ENCODE measurements at regions not wholly inside any gene's neighbourhood (a gene's known extent, or its start where the extent isn't known, plus 50 kb on each side); places are given as distances from the start of the nearest gene placed in this dataset.
"Not testable (repeated sequence)": the region's sequence is repeated elsewhere in the genome, so short reads cannot be mapped to it uniquely, and the experiment has no call there.

DNA sequence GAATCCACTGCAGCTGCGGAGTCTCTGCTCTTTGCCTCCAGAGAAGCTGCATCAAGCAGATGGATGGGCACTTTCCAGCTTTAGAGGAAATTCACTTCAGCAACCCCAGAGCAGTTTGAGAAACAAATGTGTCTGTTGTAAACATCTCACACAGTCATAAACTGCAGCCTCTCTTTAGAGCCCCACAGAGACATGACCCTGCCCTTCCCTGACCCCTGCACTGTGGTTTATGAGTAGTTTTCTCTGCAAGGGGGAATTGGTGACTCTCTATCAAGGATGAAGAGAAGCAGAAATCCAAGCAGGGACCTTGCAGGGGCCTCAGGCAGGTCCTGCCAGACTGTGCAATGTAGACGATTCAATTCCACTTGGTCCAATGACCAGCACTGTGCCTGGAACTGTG, 160.2 kb downstream of the SH2D4B start:
- DNase-seq (ENCODE audit: extremely low read depth in 1 of 2, low read depth in 1 of 2) = no peak

- DNase-seq (ENCODE audit: extremely low read depth in 1 of 2, low read depth in 1 of 2) = peak; percentile 25 to 42
Observed at GRCh38 chr10:80699602-80700039, 161.9 kb downstream of the SH2D4B start.

DNA sequence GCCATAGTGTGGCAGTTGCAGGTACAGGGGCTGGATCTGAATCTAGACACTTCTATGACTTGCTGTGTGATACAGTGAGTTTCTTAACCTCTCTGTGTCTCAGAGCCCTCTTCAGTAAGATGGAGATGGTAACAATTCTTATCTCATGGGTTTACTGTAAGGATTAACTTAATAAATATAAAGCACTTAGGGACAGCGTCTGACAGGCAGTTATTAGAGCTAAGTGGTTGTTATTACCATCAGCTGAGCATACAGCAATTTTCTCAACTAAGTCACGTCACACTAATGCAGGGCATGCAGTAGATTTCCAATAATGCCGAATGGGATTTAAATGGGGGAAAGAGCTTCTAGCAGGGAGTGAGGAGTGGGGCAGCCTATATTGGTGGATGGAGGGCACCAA, 162.6 kb downstream of the SH2D4B start:
- DNase-seq (ENCODE audit: extremely low read depth in 1 of 2, low read depth in 1 of 2) = no peak

DNA sequence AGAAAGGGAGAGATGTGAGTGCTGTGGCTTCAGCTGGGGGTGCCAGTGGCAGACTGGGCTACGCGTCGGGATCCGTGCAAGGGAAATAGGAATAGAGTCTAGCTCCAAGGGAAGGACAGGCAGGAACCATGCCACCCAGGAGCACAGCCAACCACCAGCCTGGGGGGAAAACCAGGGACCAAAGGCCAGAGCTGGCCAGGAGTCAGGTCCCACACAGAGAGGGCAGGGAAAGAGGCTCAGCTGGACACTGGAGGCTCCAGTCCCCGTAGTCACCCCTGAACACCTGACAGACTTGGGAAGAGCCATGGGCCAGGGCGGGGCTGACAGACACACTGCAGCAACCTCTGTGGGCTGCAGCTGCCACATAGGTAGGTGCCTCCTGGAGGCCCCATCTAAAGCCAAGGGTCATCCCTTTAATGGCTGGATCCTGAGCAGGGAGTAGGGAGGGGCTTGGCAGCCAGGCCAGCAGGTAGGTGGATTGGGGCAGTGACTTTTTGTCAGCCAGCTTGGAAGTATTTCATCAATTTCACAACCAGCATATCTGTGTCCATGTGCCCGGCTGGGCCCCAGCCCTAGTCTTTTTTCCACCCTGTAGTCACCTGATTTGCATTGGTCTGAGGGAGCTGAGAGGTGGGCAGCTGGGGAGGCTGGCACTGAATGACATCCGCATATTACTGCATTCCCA, 163.2 kb downstream of the SH2D4B start:
- DNase-seq (ENCODE audit: extremely low read depth in 1 of 2, low read depth in 1 of 2) = no peak

GRCh38 chr10:80701706-80702105, 164.0 kb downstream of the SH2D4B start:
- no peak for DNase-seq (ENCODE audit: extremely low read depth in 1 of 2, low read depth in 1 of 2)

GRCh38 chr10:80702143-80702542, 164.4 kb downstream of the SH2D4B start:
- no peak for DNase-seq (ENCODE audit: extremely low read depth in 1 of 2, low read depth in 1 of 2)

GRCh38 chr10:80705899-80706298, 168.2 kb downstream of the SH2D4B start:
- DNase-seq (ENCODE audit: extremely low read depth in 1 of 2, low read depth in 1 of 2) = no peak

GRCh38 chr10:80708185-80708584, 170.5 kb downstream of the SH2D4B start:
- no peak for DNase-seq (ENCODE audit: extremely low read depth in 1 of 2, low read depth in 1 of 2)

DNA sequence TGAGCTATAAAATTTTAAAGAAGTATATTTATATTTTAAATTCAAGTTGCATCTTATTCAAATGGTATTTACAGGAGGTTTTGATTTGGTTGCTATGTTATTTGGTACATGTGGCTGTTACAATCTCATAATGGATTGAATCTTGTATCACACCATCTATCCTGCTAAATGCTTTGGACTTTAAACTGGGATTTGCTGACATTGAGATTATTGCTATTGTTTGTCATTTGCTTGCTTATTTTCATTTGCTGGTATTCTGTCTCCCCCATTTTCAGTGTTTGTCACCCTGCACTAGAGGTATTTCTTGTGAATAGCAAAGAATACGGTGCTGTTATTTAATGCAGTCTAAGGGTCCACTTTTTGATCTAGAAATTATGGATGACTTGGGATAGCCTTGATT, 171.1 kb downstream of the SH2D4B start:
- DNase-seq (ENCODE audit: extremely low read depth in 1 of 2, low read depth in 1 of 2) = no peak

DNA sequence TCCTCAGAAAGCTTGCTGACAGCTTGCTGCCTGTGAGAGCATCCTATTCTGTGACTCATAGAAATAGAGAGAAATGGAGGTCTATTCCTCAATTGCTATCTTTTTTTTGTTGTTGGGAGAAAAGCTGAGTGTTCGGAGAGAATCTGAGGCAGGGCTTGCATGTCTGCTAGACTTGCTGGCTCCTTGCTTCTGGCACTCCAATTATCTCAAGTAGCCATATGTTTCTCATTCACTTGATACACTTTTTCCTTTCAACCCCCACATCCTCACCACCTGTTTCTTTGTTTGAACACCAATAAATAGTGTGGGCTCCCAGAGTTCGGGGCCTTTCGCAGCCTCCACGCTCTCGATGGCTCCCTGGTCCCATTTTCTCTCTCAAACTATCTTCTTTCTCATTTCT, 172.2 kb downstream of the SH2D4B start:
- no peak for DNase-seq (ENCODE audit: extremely low read depth in 1 of 2, low read depth in 1 of 2)

- DNase-seq (ENCODE audit: extremely low read depth in 1 of 2, low read depth in 1 of 2) = no peak
Observed at GRCh38 chr10:80713398-80713928, 175.8 kb downstream of the SH2D4B start.

GRCh38 chr10:80714566-80714965, 176.9 kb downstream of the SH2D4B start:
- DNase-seq (ENCODE audit: extremely low read depth in 1 of 2, low read depth in 1 of 2) = no peak

- DNase-seq (ENCODE audit: extremely low read depth in 1 of 2, low read depth in 1 of 2) = no peak
Observed at GRCh38 chr10:80718024-80718423, 180.3 kb downstream of the SH2D4B start.

DNA sequence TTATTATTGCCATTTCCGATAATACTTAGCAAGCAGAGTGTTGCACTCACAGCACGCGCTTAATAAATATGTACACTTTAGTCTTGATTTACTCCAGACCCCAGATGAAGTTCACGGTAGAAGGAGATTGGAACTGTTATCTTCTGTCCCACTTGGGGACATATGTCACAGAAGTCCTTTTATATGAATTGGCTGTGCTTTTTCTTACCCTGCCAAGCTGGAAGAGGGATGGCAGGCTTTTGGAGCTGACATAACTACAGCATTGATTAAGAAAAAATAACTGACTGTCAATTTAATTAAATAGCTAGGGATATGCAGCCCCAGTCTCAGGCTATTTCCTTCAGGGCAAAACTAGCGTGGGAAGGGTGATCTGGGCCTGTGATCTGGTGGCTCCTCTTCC, 182.2 kb downstream of the SH2D4B start:
- DNase-seq (ENCODE audit: extremely low read depth in 1 of 2, low read depth in 1 of 2) = no peak

GRCh38 chr10:80720549-80720948, 182.8 kb downstream of the SH2D4B start:
- no peak for DNase-seq (ENCODE audit: extremely low read depth in 1 of 2, low read depth in 1 of 2)

GRCh38 chr10:80728354-80728753, 190.7 kb downstream of the SH2D4B start:
- not testable (repeated sequence) for DNase-seq (ENCODE audit: extremely low read depth in 1 of 2, low read depth in 1 of 2)

- no peak for DNase-seq (ENCODE audit: extremely low read depth in 1 of 2, low read depth in 1 of 2)
Observed at GRCh38 chr10:80729896-80730295, 192.2 kb downstream of the SH2D4B start.

DNA sequence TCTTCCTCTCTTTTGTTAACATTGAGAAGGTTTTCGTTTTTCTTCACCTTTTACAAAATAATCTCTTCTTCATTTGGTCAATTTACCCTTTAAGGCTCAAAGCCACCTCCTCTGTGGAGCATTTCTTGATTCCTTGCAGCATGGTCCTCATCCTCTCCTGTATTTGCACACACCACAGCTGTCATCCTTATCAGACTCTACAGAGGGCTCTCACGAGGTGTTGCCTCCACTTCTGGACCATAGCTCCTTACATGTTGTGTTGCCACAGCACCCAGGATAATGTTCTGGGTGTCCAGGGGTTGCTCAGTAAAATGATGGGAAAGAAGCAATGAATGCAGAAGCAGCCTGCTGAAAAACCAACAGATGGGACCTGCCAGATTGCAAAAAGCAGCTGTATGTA, 192.8 kb downstream of the SH2D4B start:
- DNase-seq (ENCODE audit: extremely low read depth in 1 of 2, low read depth in 1 of 2) = no peak

DNA sequence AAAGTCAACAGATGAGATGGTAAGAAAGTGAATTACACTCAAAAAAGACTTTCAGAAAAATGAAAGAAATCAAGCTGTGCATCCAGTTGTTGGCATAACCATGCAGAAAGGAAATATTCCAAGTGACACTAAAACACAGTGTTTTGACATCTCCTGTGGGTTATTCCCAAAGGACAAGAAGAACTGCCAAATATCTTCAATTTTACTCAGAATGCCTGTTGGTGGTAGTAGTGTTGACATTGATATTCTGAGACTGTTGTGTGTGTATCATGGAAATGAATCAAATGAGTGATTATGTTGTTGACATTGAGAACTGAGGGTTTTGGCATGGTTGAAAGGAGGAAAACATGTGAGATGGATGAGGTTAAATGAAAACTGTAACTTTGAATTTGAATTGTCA, 196.9 kb downstream of the SH2D4B start:
- no peak for DNase-seq (ENCODE audit: extremely low read depth in 1 of 2, low read depth in 1 of 2)

DNA sequence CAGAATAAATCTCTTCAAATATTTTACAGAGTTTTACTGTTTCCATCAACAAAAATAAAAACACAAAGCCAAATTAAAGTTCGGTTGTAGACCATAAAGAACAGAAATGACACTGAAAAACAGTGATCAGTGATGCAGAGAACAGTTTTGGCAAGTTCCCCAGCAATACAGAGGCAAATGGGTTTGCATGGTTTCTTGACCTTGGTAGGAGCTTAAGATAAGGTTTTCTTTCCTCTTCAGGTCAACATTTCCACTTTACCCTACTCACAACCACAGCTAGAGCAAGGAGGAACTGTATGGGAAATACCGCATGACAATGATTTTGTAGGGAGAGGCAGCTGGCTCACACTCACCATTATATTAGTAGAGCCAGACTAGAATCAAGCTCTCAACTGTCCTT, 199.5 kb downstream of the SH2D4B start:
- no peak for DNase-seq (ENCODE audit: extremely low read depth in 1 of 2, low read depth in 1 of 2)

DNA sequence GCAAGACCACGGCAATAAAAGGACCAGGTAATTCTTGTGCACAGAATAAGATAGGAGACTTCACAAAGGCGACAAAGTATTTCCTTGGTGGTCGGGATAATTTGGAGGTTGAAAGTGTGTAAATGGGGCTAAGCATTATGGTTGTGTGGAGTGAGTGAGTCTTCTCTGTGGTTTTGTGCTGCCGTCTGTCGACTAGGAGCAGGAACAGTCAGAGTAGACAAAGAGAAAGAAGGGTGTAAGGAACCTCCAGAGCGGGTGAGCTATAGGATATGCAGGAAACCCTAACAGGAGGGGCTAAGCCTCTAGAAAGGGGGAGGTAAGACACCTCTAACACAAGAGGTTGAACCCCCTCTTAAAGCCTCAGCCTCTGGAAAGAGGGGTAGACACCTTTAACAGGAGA, 201.6 kb downstream of the SH2D4B start:
- DNase-seq (ENCODE audit: extremely low read depth in 1 of 2, low read depth in 1 of 2) = no peak

DNA sequence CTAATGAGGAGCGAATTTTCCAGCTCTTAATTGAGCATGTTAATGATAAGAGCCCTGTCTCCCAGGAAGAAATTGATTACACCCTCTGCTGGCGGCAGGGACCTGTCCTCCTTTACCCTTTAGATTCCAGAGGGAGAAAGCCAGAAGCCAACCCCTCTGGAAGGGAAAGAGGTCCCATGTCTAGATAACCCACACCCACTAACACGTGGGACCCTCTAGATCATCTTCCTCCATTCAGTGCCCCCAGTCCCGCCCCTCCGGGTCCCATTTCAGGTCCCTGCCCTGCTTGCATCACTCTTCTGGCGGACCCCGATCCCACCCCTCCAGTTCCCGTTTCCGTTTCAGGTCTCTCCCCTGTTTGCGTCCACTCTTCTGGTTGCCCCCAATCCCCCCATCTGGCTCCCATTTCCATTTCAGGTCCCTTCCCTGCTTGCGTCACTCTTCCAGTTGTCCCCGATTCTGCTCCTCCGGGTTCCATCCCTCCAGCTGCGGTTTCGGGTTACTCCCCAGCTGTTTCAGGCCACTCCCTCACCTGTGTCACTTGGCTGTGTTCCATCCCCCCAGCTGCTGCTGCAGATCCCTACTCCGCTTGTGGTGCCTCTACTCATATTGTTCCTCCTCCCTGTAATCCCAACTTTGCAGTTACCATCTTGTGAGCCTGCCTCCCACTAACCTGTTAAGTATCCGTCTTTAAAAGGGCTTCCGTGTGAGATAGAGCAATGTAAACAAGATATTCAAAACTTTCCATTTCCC, 202.4 kb downstream of the SH2D4B start:
- no peak for DNase-seq (ENCODE audit: extremely low read depth in 1 of 2, low read depth in 1 of 2)

Measured in stimulated activated CD8-positive, alpha-beta memory T cell treated with anti-CD3 and anti-CD28 coated beads, Interleukin-7, amount 100 ng/mL, for 48 hours (primary cell).